ENCODE measurements at regions not wholly inside any gene's neighbourhood (a gene's known extent, or its start where the extent isn't known, plus 50 kb on each side); places are given as distances from the start of the nearest gene placed in this dataset.

GRCh38 chr6:78199044-78199443 lies 546.2 kb downstream of the MEI4 start:
- DNase-seq = no peak

More at GRCh38 chr6:78199044-78199443, 546.2 kb downstream of the MEI4 start:
- WGBS, 2 experiments (ENCODE audit: extremely low coverage in 2 of 2, insufficient read length in 1 of 2) = no CpG with 5 or more reads among the region's 5 CpGs
- Histone ChIP-seq H2BK5ac (ENCODE audit: low read depth, low read length, poor library complexity, severe bottlenecking) (no peak overlapping the region), H2AK5ac (ENCODE audit: low read depth, low read length) (no peak overlapping the region), H3K9me3 (ENCODE audit: control insufficient read depth, insufficient read depth, low read length) (no peaks in the 10 kb centered on the region; the same call in 1 of the 2 replicates), H3K27me3 (ENCODE audit: control insufficient read depth, insufficient read depth, low read length) (no peaks in the 10 kb centered on the region), H2AFZ (replicated peaks; ENCODE audit: low read length, poor library complexity) (no peak overlapping the region), H4K20me1 (ENCODE audit: insufficient read depth, low read length) (no peaks in the 10 kb centered on the region), H2BK15ac (ENCODE audit: low read depth, low read length) (no peak overlapping the region), H3K36me3 (ENCODE audit: control insufficient read depth, insufficient read depth, low read length) (no peaks in the 10 kb centered on the region), H2BK20ac (ENCODE audit: low read depth, low read length) (no peak overlapping the region), H4K8ac (ENCODE audit: low read depth in 2 of 2, low read length in 2 of 2) (no peak overlapping the region), H3K4me3 (ENCODE audit: insufficient read depth, low read depth, low read length) (no peak overlapping the region), H3K4me1 (ENCODE audit: control insufficient read depth, insufficient read depth, low read length) (no peaks in the 10 kb centered on the region), H3K9me1 (ENCODE audit: insufficient read depth, low read length) (no peaks in the 10 kb centered on the region), H3K4ac (ENCODE audit: low read depth, low read length) (no peak overlapping the region), H3K23ac (ENCODE audit: low read depth, low read length) (no peak overlapping the region), H4K91ac (ENCODE audit: insufficient read depth, low read depth, low read length) (no peak overlapping the region), H4K5ac (ENCODE audit: low read depth, low read length) (no peak overlapping the region), H3K14ac (replicated peaks; ENCODE audit: low read depth, low read length) (no peak overlapping the region), H3K79me1 (ENCODE audit: low read depth in 1 of 2, low read length in 2 of 2) (no peaks in the 10 kb centered on the region), H3K18ac (ENCODE audit: low read depth, low read length) (no peak overlapping the region), H2AK9ac (replicated peaks; ENCODE audit: low read depth, low read length, poor library complexity) (no peak overlapping the region), H2BK120ac (ENCODE audit: low read depth, low read length) (no peak overlapping the region), H3K4me2 (ENCODE audit: low read depth, low read length) (no peak overlapping the region), H3K56ac (ENCODE audit: extremely low read depth, insufficient read depth, low read length) (no peak overlapping the region), H3K27ac (ENCODE audit: insufficient read depth, low read length) (no peak overlapping the region), H3K9ac (ENCODE audit: low read depth, low read length) (no peak overlapping the region)
- in situ Hi-C loops (cut with MboI; ENCODE audit: low sequenced_read_pairs) = no loop called here
- ChIA-PET CTCF (no interaction called here), POLR2A (ENCODE audit: unreplicated experiment) (no interaction called here)
- intact Hi-C loops (cut with micrococcal nuclease) = no loop called here
- dilution Hi-C loops (cut with HindIII; ENCODE audit: low sequenced_read_pairs, unreplicated experiment) = no loop called here
- TF ChIP-seq USF2 (IDR thresholded peaks at IDR 0.05; ENCODE audit: low read depth, low read length) (no peak), RFX5 (IDR thresholded peaks at IDR 0.05; ENCODE audit: low read depth, low read length) (no peak), BHLHE40 (IDR thresholded peaks at IDR 0.05; ENCODE audit: low read depth, low read length) (no peak), SMC3 (IDR thresholded peaks at IDR 0.05; ENCODE audit: low read depth, low read length) (no peak), FOS (IDR thresholded peaks at IDR 0.05; ENCODE audit: low read depth, low read length) (no peak), RCOR1 (IDR thresholded peaks at IDR 0.05; ENCODE audit: insufficient replicate concordance, low read length) (no peak), CTCF (conservative IDR thresholded peaks at IDR 0.05; ENCODE audit: low read depth, low read length) (no peak), MAZ (IDR thresholded peaks at IDR 0.05; ENCODE audit: borderline replicate concordance, low read depth, low read length) (no peak), NFE2L2 (IDR thresholded peaks at IDR 0.05; ENCODE audit: low read depth, low read length) (no peak), POLR2A (IDR thresholded peaks at IDR 0.05; ENCODE audit: low read depth, low read length) (no peak)
- no TSS peak for BruUV-seq (replicated peaks)
- ATAC-seq (ENCODE audit: low read depth) = no peak

Measured in IMR-90 (cell line).